HEK293 (cell line): ENCODE measurements at regions not wholly inside any gene's neighbourhood (a gene's known extent, or its start where the extent isn't known, plus 50 kb on each side); places are given as distances from the start of the nearest gene placed in this dataset.

Experiments
- CTCF ChIA-PET: fragments of 350-600 bp; formaldehyde crosslinking; extraction: SDS; loops from one replicate; lab custom pipeline; 2021; ENCODE audit warnings: antibody characterized with exemption; lab: Yijun Ruan, JAX
- POLR2A ChIA-PET: fragments of 300-600 bp; formaldehyde crosslinking; extraction: SDS; loops from one replicate; lab custom pipeline; 2020; ENCODE audit warnings: antibody characterized with exemption, inconsistent platforms; lab: Yijun Ruan, JAX
- H3K27ac ChIP-seq: fragments of 200-500 bp; sonication (Bioruptor generic); 2 replicates; pipeline ENCODE4 v1.5.1; 2014; ENCODE audit warnings: low read depth, low read length, control low read depth, inconsistent platforms; ENCODE audit errors: extremely low read depth
- H3K36me3 ChIP-seq, 2 experiments: fragments of 200-500 bp in 1 of 2; sonication (Bioruptor generic) in 1 of 2; 1 replicate in 1 of 2; 2 replicates in 1 of 2; pipeline ENCODE4 v1.5.1; 2014 to 2017; ENCODE audit warnings: inconsistent platforms in 2 of 2, low read length in 2 of 2; ENCODE audit not compliant: control insufficient read depth in 2 of 2, insufficient read depth in 1 of 2
- H3K4me1 ChIP-seq: fragments of 200-500 bp; sonication (Bioruptor generic); 2 replicates; pipeline ENCODE4 v1.5.1; 2014; ENCODE audit warnings: mild to moderate bottlenecking, low read length, inconsistent platforms; ENCODE audit not compliant: control insufficient read depth, insufficient read depth
- H3K4me3 ChIP-seq: 2 replicates; pipeline ENCODE4 v1.5.1; 2011; ENCODE audit warnings: low read depth, mild to moderate bottlenecking, control low read depth, low read length, moderate library complexity
- H3K9me3 ChIP-seq: fragments of 200-500 bp; sonication (Bioruptor generic); 2 replicates; pipeline ENCODE4 v1.5.1; 2014; ENCODE audit warnings: low read depth, low read length, inconsistent platforms; ENCODE audit not compliant: control insufficient read depth, insufficient read depth
- SCRT1 ChIP-seq: fragments of 450-650 bp; formaldehyde crosslinking; IDR thresholded peaks from 2 replicates; pipeline ENCODE4 v1.5.1; 2016; ENCODE audit warnings: missing biosample characterization, missing genetic modification characterization, borderline replicate concordance
- SP3 ChIP-seq: fragments of 450-650 bp; formaldehyde crosslinking; IDR thresholded peaks from 2 replicates; pipeline ENCODE4 v1.5.1; 2016; ENCODE audit warnings: missing biosample characterization, missing genetic modification characterization
- ZNF112 ChIP-seq: fragments of 450-650 bp; formaldehyde crosslinking; IDR thresholded peaks from 2 replicates; pipeline ENCODE4 v1.5.0; 2017; ENCODE audit warnings: missing biosample characterization, missing genetic modification characterization
- ZNF174 ChIP-seq: fragments of 450-650 bp; formaldehyde crosslinking; IDR thresholded peaks from 2 replicates; pipeline ENCODE4 v1.5.0; 2017; ENCODE audit warnings: missing biosample characterization, mild to moderate bottlenecking, missing genetic modification characterization
- ZNF23 ChIP-seq: fragments of 450-650 bp; formaldehyde crosslinking; IDR thresholded peaks from 2 replicates; pipeline ENCODE4 v1.5.1; 2016; ENCODE audit warnings: missing biosample characterization, missing genetic modification characterization, borderline replicate concordance
- ZNF473 ChIP-seq: fragments of 450-650 bp; formaldehyde crosslinking; IDR thresholded peaks from 2 replicates; pipeline ENCODE4 v1.5.1; 2017; ENCODE audit warnings: missing biosample characterization, missing genetic modification characterization
- ZNF521 ChIP-seq: fragments of 450-650 bp; formaldehyde crosslinking; IDR thresholded peaks from 2 replicates; pipeline ENCODE4 v1.5.1; 2017; ENCODE audit warnings: missing biosample characterization, mild to moderate bottlenecking, missing genetic modification characterization
- ZNF596 ChIP-seq: fragments of 450-650 bp; IDR thresholded peaks from 2 replicates; pipeline ENCODE4 v1.5.0; 2018; ENCODE audit warnings: missing biosample characterization, mild to moderate bottlenecking, missing genetic modification characterization, moderate library complexity
- ZNF600 ChIP-seq: fragments of 450-650 bp; formaldehyde crosslinking; IDR thresholded peaks from 2 replicates; pipeline ENCODE4 v1.5.1; 2016; ENCODE audit warnings: missing biosample characterization, missing genetic modification characterization
- ZNF626 ChIP-seq: fragments of 450-650 bp; sonication (Bioruptor Pico); formaldehyde crosslinking; IDR thresholded peaks from 2 replicates; pipeline ENCODE4 v1.5.1; 2018; ENCODE audit warnings: missing biosample characterization, missing genetic modification characterization, inconsistent platforms
- ZNF660 ChIP-seq: fragments of 450-650 bp; IDR thresholded peaks from 2 replicates; pipeline ENCODE4 v1.5.1; 2018; ENCODE audit warnings: missing biosample characterization, mild to moderate bottlenecking, missing genetic modification characterization
- ZNF664 ChIP-seq: fragments of 450-650 bp; formaldehyde crosslinking; IDR thresholded peaks from 2 replicates; pipeline ENCODE4 v1.5.1; 2016; ENCODE audit warnings: missing biosample characterization, missing genetic modification characterization
- TF ChIP-seq, protein P1 (sequence below): fragments of 450-650 bp; formaldehyde crosslinking; IDR thresholded peaks from 2 replicates; pipeline ENCODE4 v1.5.1; 2016; ENCODE audit warnings: missing biosample characterization, missing genetic modification characterization
- TF ChIP-seq, protein P2 (sequence below): fragments of 450-650 bp; formaldehyde crosslinking; IDR thresholded peaks from 2 replicates; pipeline ENCODE4 v1.5.1; 2017; ENCODE audit warnings: missing biosample characterization, missing genetic modification characterization
- TF ChIP-seq, protein P3 (sequence below): fragments of 450-650 bp; formaldehyde crosslinking; IDR thresholded peaks from 2 replicates; pipeline ENCODE4 v1.5.1; 2016; ENCODE audit warnings: missing biosample characterization, missing genetic modification characterization, borderline replicate concordance
- TF ChIP-seq, protein P4 (sequence below): fragments of 450-650 bp; formaldehyde crosslinking; IDR thresholded peaks from 2 replicates; pipeline ENCODE4 v1.5.1; 2016; ENCODE audit warnings: missing biosample characterization, missing genetic modification characterization
- TF ChIP-seq, protein P5 (sequence below): fragments of 450-650 bp; formaldehyde crosslinking; IDR thresholded peaks from 2 replicates; pipeline ENCODE4 v1.5.1; 2016; ENCODE audit warnings: missing biosample characterization, missing genetic modification characterization

DNA sequence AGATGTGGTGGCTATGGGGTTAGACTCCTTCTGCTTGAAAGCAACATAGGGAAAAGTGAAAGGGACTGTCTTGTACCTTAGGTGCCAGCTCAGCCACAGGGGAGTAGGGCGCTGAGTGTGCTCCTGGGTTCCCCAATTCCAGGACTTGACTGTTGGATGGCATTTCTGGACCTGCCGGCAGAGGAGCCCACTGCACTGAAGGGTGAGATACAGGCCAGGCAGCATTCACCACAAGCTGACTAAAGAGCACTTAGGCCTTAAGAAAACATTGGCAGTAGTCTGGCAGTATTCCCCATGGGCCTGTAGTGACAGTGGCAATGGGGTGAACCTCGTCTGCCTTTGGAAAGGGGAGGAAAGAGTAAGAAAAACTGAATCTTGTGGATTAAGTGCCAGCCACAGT is 67.1 kb upstream of the TMTC2 start:
- CTCF ChIA-PET = interaction anchor here (0.6 kb wide), 1 partner anchor 68 kb away, joined by 6 read pairs; no protein-coding TSS in a partner anchor
- POLR2A ChIA-PET = interaction anchor here (0.6 kb wide), 1 partner anchor 220 kb away, joined by 3 read pairs; no protein-coding TSS in a partner anchor
- TF ChIP-seq ZNF112 (tag by site-specific recombination) (no peak), ZNF664 (no peak), ZNF23 (no peak), ZNF626 (no peak), SCRT1 (tag by site-specific recombination) (no peak), ZNF473 (tag by site-specific recombination) (no peak), ZNF174 (no peak), ZNF521 (tag by site-specific recombination) (no peak), SP3 (tag by site-specific recombination) (no peak), ZNF600 (tag by site-specific recombination) (no peak), ZNF596 (tag by site-specific recombination) (no peak), ZNF660 (tag by site-specific recombination) (no peak)
- TF ChIP-seq, protein P1, sequence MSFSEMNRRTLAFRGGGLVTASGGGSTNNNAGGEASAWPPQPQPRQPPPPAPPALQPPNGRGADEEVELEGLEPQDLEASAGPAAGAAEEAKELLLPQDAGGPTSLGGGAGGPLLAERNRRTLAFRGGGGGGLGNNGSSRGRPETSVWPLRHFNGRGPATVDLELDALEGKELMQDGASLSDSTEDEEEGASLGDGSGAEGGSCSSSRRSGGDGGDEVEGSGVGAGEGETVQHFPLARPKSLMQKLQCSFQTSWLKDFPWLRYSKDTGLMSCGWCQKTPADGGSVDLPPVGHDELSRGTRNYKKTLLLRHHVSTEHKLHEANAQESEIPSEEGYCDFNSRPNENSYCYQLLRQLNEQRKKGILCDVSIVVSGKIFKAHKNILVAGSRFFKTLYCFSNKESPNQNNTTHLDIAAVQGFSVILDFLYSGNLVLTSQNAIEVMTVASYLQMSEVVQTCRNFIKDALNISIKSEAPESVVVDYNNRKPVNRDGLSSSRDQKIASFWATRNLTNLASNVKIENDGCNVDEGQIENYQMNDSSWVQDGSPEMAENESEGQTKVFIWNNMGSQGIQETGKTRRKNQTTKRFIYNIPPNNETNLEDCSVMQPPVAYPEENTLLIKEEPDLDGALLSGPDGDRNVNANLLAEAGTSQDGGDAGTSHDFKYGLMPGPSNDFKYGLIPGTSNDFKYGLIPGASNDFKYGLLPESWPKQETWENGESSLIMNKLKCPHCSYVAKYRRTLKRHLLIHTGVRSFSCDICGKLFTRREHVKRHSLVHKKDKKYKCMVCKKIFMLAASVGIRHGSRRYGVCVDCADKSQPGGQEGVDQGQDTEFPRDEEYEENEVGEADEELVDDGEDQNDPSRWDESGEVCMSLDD (tag by site-specific recombination) = no peak
- TF ChIP-seq, protein P2, sequence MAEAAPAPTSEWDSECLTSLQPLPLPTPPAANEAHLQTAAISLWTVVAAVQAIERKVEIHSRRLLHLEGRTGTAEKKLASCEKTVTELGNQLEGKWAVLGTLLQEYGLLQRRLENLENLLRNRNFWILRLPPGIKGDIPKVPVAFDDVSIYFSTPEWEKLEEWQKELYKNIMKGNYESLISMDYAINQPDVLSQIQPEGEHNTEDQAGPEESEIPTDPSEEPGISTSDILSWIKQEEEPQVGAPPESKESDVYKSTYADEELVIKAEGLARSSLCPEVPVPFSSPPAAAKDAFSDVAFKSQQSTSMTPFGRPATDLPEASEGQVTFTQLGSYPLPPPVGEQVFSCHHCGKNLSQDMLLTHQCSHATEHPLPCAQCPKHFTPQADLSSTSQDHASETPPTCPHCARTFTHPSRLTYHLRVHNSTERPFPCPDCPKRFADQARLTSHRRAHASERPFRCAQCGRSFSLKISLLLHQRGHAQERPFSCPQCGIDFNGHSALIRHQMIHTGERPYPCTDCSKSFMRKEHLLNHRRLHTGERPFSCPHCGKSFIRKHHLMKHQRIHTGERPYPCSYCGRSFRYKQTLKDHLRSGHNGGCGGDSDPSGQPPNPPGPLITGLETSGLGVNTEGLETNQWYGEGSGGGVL (tag by site-specific recombination) = no peak
- TF ChIP-seq, protein P3, sequence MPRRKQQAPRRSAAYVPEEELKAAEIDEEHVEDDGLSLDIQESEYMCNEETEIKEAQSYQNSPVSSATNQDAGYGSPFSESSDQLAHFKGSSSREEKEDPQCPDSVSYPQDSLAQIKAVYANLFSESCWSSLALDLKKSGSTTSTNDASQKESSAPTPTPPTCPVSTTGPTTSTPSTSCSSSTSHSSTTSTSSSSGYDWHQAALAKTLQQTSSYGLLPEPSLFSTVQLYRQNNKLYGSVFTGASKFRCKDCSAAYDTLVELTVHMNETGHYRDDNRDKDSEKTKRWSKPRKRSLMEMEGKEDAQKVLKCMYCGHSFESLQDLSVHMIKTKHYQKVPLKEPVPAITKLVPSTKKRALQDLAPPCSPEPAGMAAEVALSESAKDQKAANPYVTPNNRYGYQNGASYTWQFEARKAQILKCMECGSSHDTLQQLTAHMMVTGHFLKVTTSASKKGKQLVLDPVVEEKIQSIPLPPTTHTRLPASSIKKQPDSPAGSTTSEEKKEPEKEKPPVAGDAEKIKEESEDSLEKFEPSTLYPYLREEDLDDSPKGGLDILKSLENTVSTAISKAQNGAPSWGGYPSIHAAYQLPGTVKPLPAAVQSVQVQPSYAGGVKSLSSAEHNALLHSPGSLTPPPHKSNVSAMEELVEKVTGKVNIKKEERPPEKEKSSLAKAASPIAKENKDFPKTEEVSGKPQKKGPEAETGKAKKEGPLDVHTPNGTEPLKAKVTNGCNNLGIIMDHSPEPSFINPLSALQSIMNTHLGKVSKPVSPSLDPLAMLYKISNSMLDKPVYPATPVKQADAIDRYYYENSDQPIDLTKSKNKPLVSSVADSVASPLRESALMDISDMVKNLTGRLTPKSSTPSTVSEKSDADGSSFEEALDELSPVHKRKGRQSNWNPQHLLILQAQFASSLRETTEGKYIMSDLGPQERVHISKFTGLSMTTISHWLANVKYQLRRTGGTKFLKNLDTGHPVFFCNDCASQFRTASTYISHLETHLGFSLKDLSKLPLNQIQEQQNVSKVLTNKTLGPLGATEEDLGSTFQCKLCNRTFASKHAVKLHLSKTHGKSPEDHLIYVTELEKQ = no peak
- TF ChIP-seq, protein P4, sequence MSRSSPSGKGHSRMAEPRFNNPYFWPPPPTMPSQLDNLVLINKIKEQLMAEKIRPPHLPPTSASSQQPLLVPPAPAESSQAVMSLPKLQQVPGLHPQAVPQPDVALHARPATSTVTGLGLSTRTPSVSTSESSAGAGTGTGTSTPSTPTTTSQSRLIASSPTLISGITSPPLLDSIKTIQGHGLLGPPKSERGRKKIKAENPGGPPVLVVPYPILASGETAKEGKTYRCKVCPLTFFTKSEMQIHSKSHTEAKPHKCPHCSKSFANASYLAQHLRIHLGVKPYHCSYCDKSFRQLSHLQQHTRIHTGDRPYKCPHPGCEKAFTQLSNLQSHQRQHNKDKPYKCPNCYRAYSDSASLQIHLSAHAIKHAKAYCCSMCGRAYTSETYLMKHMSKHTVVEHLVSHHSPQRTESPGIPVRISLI = no peak
- TF ChIP-seq, protein P5, sequence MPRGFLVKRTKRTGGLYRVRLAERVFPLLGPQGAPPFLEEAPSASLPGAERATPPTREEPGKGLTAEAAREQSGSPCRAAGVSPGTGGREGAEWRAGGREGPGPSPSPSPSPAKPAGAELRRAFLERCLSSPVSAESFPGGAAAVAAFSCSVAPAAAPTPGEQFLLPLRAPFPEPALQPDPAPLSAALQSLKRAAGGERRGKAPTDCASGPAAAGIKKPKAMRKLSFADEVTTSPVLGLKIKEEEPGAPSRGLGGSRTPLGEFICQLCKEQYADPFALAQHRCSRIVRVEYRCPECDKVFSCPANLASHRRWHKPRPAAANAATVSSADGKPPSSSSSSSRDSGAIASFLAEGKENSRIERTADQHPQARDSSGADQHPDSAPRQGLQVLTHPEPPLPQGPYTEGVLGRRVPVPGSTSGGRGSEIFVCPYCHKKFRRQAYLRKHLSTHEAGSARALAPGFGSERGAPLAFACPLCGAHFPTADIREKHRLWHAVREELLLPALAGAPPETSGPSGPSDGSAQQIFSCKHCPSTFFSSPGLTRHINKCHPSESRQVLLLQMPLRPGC = no peak
- TF ChIP-seq, all 188 proteins: peak for 0
- no peak overlapping the region for H3K4me3 ChIP-seq
- H3K4me1 ChIP-seq = no peaks in the 10 kb centered on the region
- no peaks in the 10 kb centered on the region for H3K9me3 ChIP-seq
- H3K27ac ChIP-seq = no peak overlapping the region
- no peaks in the 10 kb centered on the region for H3K36me3 ChIP-seq
